A673 (cell line): ENCODE measurements at regions not wholly inside any gene's neighbourhood (a gene's known extent, or its start where the extent isn't known, plus 50 kb on each side); places are given as distances from the start of the nearest gene placed in this dataset.

Source experiments
- EZH2 ChIP-seq: fragments of 200-600 bp; sonication (generic); IDR thresholded peaks from 2 replicates; pipeline ENCODE4 v1.6.1; 2017; ENCODE audit warnings: borderline replicate concordance, low read depth, mild to moderate bottlenecking, mixed read lengths, antibody characterized with exemption, low read length; ENCODE audit not compliant: poor library complexity, severe bottlenecking
- TF ChIP-seq, protein P1 (sequence below): fragments of 300-800, 200-600 bp; sonication (generic); conservative IDR thresholded peaks from 2 replicates; pipeline ENCODE4 v1.5.1; 2017; ENCODE audit warnings: low read depth, mild to moderate bottlenecking, antibody characterized with exemption, low read length, moderate library complexity, mixed read lengths

DNA sequence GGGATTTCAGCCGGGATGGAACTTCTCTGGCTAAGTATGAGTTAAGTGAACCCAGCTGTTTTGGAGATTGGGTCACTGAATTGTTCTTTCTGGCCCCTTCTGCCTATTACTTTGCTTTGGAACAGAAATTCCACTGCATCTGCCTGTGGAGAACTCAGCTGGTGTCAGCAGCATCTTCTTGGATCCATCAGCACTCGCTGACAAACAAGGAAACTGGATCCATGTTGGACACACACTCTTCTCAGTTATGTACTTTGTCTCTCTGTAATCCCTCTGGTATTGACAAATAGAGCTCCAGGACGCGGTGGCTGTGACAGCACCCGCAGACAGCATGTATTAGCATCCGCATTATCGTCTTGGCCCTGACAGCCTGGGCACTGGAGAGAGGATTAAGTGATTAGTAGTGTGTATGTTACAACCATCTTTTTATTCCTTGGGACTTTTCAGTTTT is 73.0 kb upstream of the BMPER start:
- TF ChIP-seq, protein P1, sequence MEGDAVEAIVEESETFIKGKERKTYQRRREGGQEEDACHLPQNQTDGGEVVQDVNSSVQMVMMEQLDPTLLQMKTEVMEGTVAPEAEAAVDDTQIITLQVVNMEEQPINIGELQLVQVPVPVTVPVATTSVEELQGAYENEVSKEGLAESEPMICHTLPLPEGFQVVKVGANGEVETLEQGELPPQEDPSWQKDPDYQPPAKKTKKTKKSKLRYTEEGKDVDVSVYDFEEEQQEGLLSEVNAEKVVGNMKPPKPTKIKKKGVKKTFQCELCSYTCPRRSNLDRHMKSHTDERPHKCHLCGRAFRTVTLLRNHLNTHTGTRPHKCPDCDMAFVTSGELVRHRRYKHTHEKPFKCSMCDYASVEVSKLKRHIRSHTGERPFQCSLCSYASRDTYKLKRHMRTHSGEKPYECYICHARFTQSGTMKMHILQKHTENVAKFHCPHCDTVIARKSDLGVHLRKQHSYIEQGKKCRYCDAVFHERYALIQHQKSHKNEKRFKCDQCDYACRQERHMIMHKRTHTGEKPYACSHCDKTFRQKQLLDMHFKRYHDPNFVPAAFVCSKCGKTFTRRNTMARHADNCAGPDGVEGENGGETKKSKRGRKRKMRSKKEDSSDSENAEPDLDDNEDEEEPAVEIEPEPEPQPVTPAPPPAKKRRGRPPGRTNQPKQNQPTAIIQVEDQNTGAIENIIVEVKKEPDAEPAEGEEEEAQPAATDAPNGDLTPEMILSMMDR: no peak
- TF ChIP-seq EZH2: no peak
